Hepatocyte (in vitro differentiated cells): ENCODE measurements at regions not wholly inside any gene's neighbourhood (a gene's known extent, or its start where the extent isn't known, plus 50 kb on each side); places are given as distances from the start of the nearest gene placed in this dataset.

Experiments
- CTCF ChIP-seq: fragments of 200-600 bp; sonication (generic); IDR thresholded peaks from 2 replicates; pipeline ENCODE4 v1.5.1; 2016; ENCODE audit warnings: antibody characterized with exemption, mild to moderate bottlenecking; ENCODE audit not compliant: poor library complexity
- EZH2 ChIP-seq: fragments of 200-600 bp; sonication (generic); IDR thresholded peaks from 2 replicates; pipeline ENCODE4 v1.6.1; 2016; ENCODE audit warnings: antibody characterized with exemption, mild to moderate bottlenecking, borderline replicate concordance
- EZH2phosphoT487 ChIP-seq: fragments of 200-600 bp; sonication (generic); IDR thresholded peaks from one replicate; pipeline ENCODE4 v1.6.1; 2018; ENCODE audit warnings: antibody characterized with exemption, mild to moderate bottlenecking, low read depth, moderate library complexity; ENCODE audit not compliant: unreplicated experiment, severe bottlenecking

- TF ChIP-seq EZH2phosphoT487 = no peak
- TF ChIP-seq CTCF = no peak
- no peak for TF ChIP-seq EZH2
These were observed 313.3 kb downstream of the KBTBD8 start for GRCh38 chr3:67311440-67311839.
